ENCODE measurements at regions not wholly inside any gene's neighbourhood (a gene's known extent, or its start where the extent isn't known, plus 50 kb on each side); places are given as distances from the start of the nearest gene placed in this dataset.

- no peak for TF ChIP-seq JAZF1 (CRISPR knock-in tag; IDR thresholded peaks at IDR 0.05)
- TF ChIP-seq NFE2L1 (CRISPR knock-in tag; IDR thresholded peaks at IDR 0.05): no peak
- no peak for TF ChIP-seq ZNF263 (CRISPR knock-in tag; IDR thresholded peaks at IDR 0.05; ENCODE audit: low read depth)
- TF ChIP-seq CTCF (IDR thresholded peaks at IDR 0.05): no peak
- no peak for TF ChIP-seq ZNF423 (CRISPR knock-in tag; IDR thresholded peaks at IDR 0.05)
- TF ChIP-seq MAX (CRISPR knock-in tag; IDR thresholded peaks at IDR 0.05): no peak
- no peak for TF ChIP-seq CBFB (CRISPR knock-in tag; IDR thresholded peaks at IDR 0.05; ENCODE audit: low read depth)
- TF ChIP-seq HMGA2 (CRISPR knock-in tag; IDR thresholded peaks at IDR 0.05): no peak
Measured at GRCh38 chr10:18786478-18786877, 127.2 kb downstream of the ARL5B start.

Measured in WTC11 (cell line).